ENCODE measurements at regions not wholly inside any gene's neighbourhood (a gene's known extent, or its start where the extent isn't known, plus 50 kb on each side); places are given as distances from the start of the nearest gene placed in this dataset.

GRCh38 chr13:99695857-99696256 is 194.6 kb downstream of the TM9SF2 start:
- DNase-seq (ENCODE audit: low spot score) = no peak
- in situ Hi-C loops (cut with MboI; ENCODE audit: low pct_unique_long_range_greater_than_20kb, low sequenced_read_pairs, unreplicated experiment) = no loop called here
- TF ChIP-seq CTCF (IDR thresholded peaks at IDR 0.05; ENCODE audit: extremely low read depth, insufficient read depth, missing control alignments) = no peak

GRCh38 chr13:99693852-99694611 is 192.8 kb downstream of the TM9SF2 start:
- TF ChIP-seq CTCF (IDR thresholded peaks at IDR 0.05; ENCODE audit: extremely low read depth, insufficient read depth, missing control alignments) = no peak
- no peak for DNase-seq (ENCODE audit: low spot score)
- in situ Hi-C loops (cut with MboI; ENCODE audit: low pct_unique_long_range_greater_than_20kb, low sequenced_read_pairs, unreplicated experiment) = no loop called here

- no peak for DNase-seq (ENCODE audit: low spot score)
- in situ Hi-C loops (cut with MboI; ENCODE audit: low pct_unique_long_range_greater_than_20kb, low sequenced_read_pairs, unreplicated experiment) = no loop called here
- TF ChIP-seq CTCF (IDR thresholded peaks at IDR 0.05; ENCODE audit: extremely low read depth, insufficient read depth, missing control alignments) = no peak
These were observed 192.1 kb downstream of the TM9SF2 start for GRCh38 chr13:99693351-99693750.

GRCh38 chr13:99692854-99693253 is 191.6 kb downstream of the TM9SF2 start:
- TF ChIP-seq CTCF (IDR thresholded peaks at IDR 0.05; ENCODE audit: extremely low read depth, insufficient read depth, missing control alignments) = no peak
- DNase-seq (ENCODE audit: low spot score) = no peak
- in situ Hi-C loops (cut with MboI; ENCODE audit: low pct_unique_long_range_greater_than_20kb, low sequenced_read_pairs, unreplicated experiment) = no loop called here

GRCh38 chr13:99691552-99691951 is 190.3 kb downstream of the TM9SF2 start:
- in situ Hi-C loops (cut with MboI; ENCODE audit: low pct_unique_long_range_greater_than_20kb, low sequenced_read_pairs, unreplicated experiment) = no loop called here
- no peak for DNase-seq (ENCODE audit: low spot score)
- TF ChIP-seq CTCF (IDR thresholded peaks at IDR 0.05; ENCODE audit: extremely low read depth, insufficient read depth, missing control alignments) = no peak

- no peak for TF ChIP-seq CTCF (IDR thresholded peaks at IDR 0.05; ENCODE audit: extremely low read depth, insufficient read depth, missing control alignments)
- in situ Hi-C loops (cut with MboI; ENCODE audit: low pct_unique_long_range_greater_than_20kb, low sequenced_read_pairs, unreplicated experiment) = no loop called here
These were observed 189.3 kb downstream of the TM9SF2 start for GRCh38 chr13:99690426-99691174.

More at GRCh38 chr13:99690426-99691174, 189.3 kb downstream of the TM9SF2 start:
- no peak for DNase-seq (ENCODE audit: low spot score)
